Vagina (tissue), 2 donors: ENCODE measurements at regions not wholly inside any gene's neighbourhood (a gene's known extent, or its start where the extent isn't known, plus 50 kb on each side); places are given as distances from the start of the nearest gene placed in this dataset.

ENCODE experiments used
- DNase-seq, 2 donors: peaks; one replicate each; pipeline ENCODE4 v3.0.0-alpha.2; 2017; ENCODE audit errors: extremely low spot score in 2 of 2
- H3K27ac ChIP-seq: fragments of 200-600 bp; sonication (generic); one replicate; pipeline ENCODE4 v1.5.1; 2019
- H3K27me3 ChIP-seq: fragments of 200-600 bp; sonication (generic); one replicate; pipeline ENCODE4 v1.5.1; 2019
- H3K36me3 ChIP-seq, 2 donors: fragments of 200-600 bp; sonication (generic); one replicate each; pipeline ENCODE4 v1.5.1; 2017 to 2019
- H3K4me1 ChIP-seq: fragments of 200-600 bp; sonication (generic); one replicate; pipeline ENCODE4 v1.5.1; 2019
- H3K4me3 ChIP-seq, 2 donors: fragments of 200-600 bp; sonication (generic); 1 replicate in 1 of 2; 2 replicates in 1 of 2; pipeline ENCODE4 v1.5.1; 2016 to 2019
- H3K9me3 ChIP-seq: fragments of 200-600 bp; sonication (generic); one replicate; pipeline ENCODE4 v1.5.1; 2019
- POLR2A ChIP-seq, 2 donors: fragments of 450-650 bp; IDR thresholded peaks; one replicate each; pipeline ENCODE4 v1.6.1; 2017; ENCODE audit warnings: antibody characterized with exemption in 2 of 2, mild to moderate bottlenecking in 2 of 2, moderate library complexity in 2 of 2
- POLR2AphosphoS5 ChIP-seq, 2 donors: sonication (generic); formaldehyde crosslinking; IDR thresholded peaks; one replicate each; pipeline ENCODE4 v1.9.0; 2017; ENCODE audit warnings: antibody characterized with exemption in 2 of 2, mild to moderate bottlenecking in 2 of 2, low read depth in 1 of 2; ENCODE audit not compliant: insufficient read depth in 1 of 2
- intact Hi-C: fragments of 100-400 bp; cut with DNase I; formaldehyde crosslinking; loops from one replicate; pipeline ENCODE4 v1.15.1; 2023
- TF ChIP-seq, protein P1 (sequence below), 3 experiments: fragments of 450-650 bp in 2 of 3; fragments of 200-600 bp in 1 of 3; sonication (generic) in 1 of 3; IDR thresholded peaks; one replicate each; pipeline ENCODE4 v1.5.1; 2017 to 2019; ENCODE audit warnings: antibody characterized with exemption in 3 of 3, mild to moderate bottlenecking in 2 of 3, moderate library complexity in 2 of 3

DNA sequence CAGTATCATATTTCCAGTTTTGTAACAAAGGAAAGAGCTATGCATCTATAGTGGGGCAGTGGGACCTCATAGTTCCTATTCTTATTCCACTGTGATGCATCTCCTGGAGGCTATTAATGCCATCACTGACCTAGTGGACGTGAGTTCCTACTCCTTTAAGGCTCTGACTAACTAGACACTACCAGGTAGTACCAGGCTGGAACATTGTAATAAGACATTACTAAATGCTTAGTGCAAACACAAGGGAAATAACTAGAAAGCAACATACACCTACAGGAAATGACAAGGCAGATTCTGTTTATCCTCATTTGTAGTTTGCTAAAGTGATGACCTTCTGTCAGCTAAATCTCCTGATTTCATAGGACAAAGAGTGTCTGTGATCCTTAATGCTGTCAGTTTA lies 192.5 kb downstream of the POSTN start:
- DNase-seq: no peak
- Histone ChIP-seq H3K4me3 (no peak overlapping the region), H3K27ac (no peak overlapping the region), H3K27me3 (no peaks in the 10 kb centered on the region), H3K4me1 (no peaks in the 10 kb centered on the region), H3K9me3 (no peaks in the 10 kb centered on the region), H3K36me3 (no peaks in the 10 kb centered on the region)
- TF ChIP-seq, protein P1, sequence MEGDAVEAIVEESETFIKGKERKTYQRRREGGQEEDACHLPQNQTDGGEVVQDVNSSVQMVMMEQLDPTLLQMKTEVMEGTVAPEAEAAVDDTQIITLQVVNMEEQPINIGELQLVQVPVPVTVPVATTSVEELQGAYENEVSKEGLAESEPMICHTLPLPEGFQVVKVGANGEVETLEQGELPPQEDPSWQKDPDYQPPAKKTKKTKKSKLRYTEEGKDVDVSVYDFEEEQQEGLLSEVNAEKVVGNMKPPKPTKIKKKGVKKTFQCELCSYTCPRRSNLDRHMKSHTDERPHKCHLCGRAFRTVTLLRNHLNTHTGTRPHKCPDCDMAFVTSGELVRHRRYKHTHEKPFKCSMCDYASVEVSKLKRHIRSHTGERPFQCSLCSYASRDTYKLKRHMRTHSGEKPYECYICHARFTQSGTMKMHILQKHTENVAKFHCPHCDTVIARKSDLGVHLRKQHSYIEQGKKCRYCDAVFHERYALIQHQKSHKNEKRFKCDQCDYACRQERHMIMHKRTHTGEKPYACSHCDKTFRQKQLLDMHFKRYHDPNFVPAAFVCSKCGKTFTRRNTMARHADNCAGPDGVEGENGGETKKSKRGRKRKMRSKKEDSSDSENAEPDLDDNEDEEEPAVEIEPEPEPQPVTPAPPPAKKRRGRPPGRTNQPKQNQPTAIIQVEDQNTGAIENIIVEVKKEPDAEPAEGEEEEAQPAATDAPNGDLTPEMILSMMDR (IDR thresholded peaks at IDR 0.05): no peak
- TF ChIP-seq POLR2A (IDR thresholded peaks at IDR 0.05) (no peak), POLR2AphosphoS5 (IDR thresholded peaks at IDR 0.05; ENCODE audit: insufficient read depth in 1 of 2, low read depth in 1 of 2) (no peak)
- intact Hi-C loops: no loop called here

DNA sequence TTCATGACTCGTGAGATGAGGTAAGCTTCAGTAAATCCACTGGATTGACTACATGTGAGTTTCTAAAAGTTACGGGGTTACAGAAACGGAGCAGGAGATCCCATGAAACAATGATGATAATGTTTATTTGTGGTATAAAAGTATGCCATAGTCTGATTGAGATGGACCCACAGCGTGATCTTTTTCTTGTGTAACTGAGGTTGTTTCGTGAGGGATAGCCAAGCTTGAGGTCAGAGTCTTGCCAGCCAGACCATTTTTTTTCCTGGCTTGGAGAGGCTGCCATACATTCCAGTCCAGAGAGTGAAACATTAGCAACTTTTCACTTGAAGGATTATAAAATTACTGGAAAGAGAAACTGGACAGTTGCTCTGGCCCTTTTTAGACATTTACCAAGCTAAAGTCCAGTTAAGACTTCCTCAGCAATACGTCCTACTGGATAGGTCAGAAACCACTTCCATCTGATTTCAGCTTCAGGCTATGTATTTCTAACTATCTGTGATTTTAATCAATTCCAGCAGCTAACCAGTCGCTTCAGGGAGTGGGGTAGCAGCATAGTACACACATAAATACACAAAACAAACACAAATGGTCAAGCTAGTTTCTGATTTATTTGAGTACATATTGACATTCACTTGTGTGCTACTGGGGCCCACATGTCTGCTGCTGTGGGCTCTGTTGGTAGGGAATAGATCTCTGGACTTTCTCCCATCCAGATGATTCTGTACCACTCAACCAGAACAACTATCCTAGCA lies 194.6 kb downstream of the POSTN start:
- Histone ChIP-seq H3K9me3 (no peaks in the 10 kb centered on the region), H3K27ac (no peak overlapping the region), H3K36me3 (no peaks in the 10 kb centered on the region), H3K27me3 (no peaks in the 10 kb centered on the region), H3K4me1 (no peaks in the 10 kb centered on the region), H3K4me3 (no peak overlapping the region)
- TF ChIP-seq POLR2AphosphoS5 (IDR thresholded peaks at IDR 0.05; ENCODE audit: insufficient read depth in 1 of 2, low read depth in 1 of 2): no peak
- TF ChIP-seq, protein P1 (IDR thresholded peaks at IDR 0.05): no peak
- no peak for TF ChIP-seq POLR2A (IDR thresholded peaks at IDR 0.05)
- DNase-seq: no peak
- intact Hi-C loops: no loop called here

DNA sequence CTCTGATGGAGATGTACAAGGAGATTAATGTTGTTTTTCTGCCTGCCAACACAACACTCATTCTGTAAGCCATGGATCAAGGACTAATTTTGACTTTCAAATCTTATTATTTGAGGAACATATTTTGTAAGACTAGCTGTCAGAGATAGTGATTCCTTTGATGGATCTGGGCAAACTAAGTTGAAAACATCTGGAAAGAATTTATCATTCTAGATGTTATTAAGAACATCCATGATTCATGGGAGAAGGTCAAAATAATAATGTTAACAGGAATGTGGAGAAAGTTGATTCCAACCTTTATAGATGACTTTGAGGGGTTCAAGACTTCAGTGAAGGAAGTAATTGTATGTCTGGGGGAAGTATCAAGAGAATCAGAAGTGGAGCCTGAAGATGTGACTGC lies 196.8 kb downstream of the POSTN start:
- H3K36me3 ChIP-seq: no peaks in the 10 kb centered on the region
- no peaks in the 10 kb centered on the region for H3K27me3 ChIP-seq
- TF ChIP-seq POLR2A (IDR thresholded peaks at IDR 0.05) (no peak), POLR2AphosphoS5 (IDR thresholded peaks at IDR 0.05; ENCODE audit: insufficient read depth in 1 of 2, low read depth in 1 of 2) (no peak)
- TF ChIP-seq, protein P1 (IDR thresholded peaks at IDR 0.05): no peak
- H3K9me3 ChIP-seq: no peaks in the 10 kb centered on the region
- H3K4me1 ChIP-seq: no peaks in the 10 kb centered on the region
- H3K4me3 ChIP-seq: no peak overlapping the region
- DNase-seq: no peak
- intact Hi-C loops: no loop called here
- no peak overlapping the region for H3K27ac ChIP-seq

DNA sequence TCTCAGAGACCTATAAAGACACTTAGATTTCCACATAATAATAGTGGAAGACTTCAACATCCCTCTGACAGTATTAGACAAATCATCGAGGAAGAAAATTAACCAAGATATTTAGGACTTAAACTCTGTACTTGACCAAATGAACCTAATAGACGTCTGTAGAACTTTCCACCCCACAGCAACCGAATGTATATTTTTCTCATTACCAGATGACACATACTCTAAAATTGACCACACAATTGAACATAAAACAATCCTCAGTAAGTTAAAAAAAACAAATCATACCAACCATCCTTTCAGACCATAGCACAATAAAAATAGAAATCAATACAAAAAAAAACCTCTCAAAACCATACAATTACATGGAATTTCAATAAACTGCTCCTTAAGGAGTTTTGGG lies 201.0 kb downstream of the POSTN start:
- Histone ChIP-seq H3K9me3 (no peaks in the 10 kb centered on the region), H3K4me3 (no peak overlapping the region), H3K27me3 (no peaks in the 10 kb centered on the region), H3K4me1 (no peaks in the 10 kb centered on the region), H3K27ac (no peak overlapping the region), H3K36me3 (no peaks in the 10 kb centered on the region)
- intact Hi-C loops: no loop called here
- no peak for DNase-seq
- TF ChIP-seq, protein P1 (IDR thresholded peaks at IDR 0.05): no peak
- TF ChIP-seq POLR2A (IDR thresholded peaks at IDR 0.05) (no peak), POLR2AphosphoS5 (IDR thresholded peaks at IDR 0.05; ENCODE audit: insufficient read depth in 1 of 2, low read depth in 1 of 2) (no peak)

DNA sequence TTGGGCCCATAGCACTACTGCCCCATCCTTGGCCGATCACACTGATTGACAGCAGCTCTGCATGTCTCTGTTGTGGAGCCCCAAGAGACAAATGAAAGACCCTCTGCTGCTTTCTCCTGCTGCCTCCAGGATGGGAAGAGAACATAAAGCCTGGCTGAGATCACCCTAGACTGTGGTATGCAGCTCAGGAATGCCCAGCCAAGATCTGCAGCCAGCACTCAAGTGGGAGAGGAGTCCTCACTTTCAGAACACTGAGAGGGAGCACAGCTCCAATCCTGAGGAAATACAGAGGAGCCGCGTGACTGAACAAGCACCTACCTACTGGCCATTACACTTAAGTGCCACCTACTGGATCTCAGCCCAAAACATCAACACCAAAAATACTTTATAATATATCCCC lies 203.0 kb downstream of the POSTN start:
- H3K27me3 ChIP-seq: no peaks in the 10 kb centered on the region
- H3K4me3 ChIP-seq: no peak overlapping the region
- H3K27ac ChIP-seq: no peak overlapping the region
- no peaks in the 10 kb centered on the region for H3K36me3 ChIP-seq
- H3K9me3 ChIP-seq: no peaks in the 10 kb centered on the region
- no peaks in the 10 kb centered on the region for H3K4me1 ChIP-seq
- intact Hi-C loops: no loop called here
- TF ChIP-seq, protein P1 (IDR thresholded peaks at IDR 0.05): no peak
- TF ChIP-seq POLR2A (IDR thresholded peaks at IDR 0.05): no peak
- TF ChIP-seq POLR2AphosphoS5 (IDR thresholded peaks at IDR 0.05; ENCODE audit: insufficient read depth in 1 of 2, low read depth in 1 of 2): no peak
- DNase-seq: no peak
